ENCODE measurements at regions not wholly inside any gene's neighbourhood (a gene's known extent, or its start where the extent isn't known, plus 50 kb on each side); places are given as distances from the start of the nearest gene placed in this dataset.

DNA sequence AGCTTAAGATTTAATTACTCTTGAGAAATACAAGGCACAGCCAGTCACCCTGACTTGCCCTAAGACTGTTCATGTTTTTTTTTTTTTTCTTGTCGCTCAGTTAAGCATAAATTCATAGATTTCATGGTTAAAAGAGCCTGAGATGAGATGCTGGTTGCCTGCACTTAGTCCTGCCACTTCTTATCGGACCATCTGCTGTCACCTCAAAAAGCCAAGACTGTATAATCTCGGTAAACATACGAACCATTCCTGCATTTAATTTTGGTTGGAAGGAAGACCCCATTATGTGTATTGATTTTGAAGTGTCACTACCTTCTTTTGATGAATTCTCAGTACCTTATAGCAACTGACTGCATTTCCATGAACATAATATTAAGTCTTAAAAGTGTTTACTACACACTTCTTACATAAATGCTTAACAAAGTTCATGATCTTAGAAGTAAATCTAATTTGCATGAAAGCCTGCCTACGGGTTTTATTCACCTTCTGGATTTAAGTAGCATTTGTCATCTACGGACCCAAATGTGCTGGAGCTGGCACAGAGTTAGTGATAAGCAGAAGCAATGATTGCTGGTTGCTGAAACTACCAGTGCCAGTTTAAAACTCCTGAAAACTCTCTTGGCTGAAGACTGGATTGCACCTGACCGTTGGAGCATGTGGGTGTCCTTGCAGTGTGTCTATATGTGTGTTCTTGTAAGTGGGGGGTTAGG is 843.4 kb downstream of the TMEM182 start:
- no peak overlapping the region for H3K27ac ChIP-seq (ENCODE audit: low read depth, low read length)
- no peak overlapping the region for H3K4me3 ChIP-seq (ENCODE audit: low read length)
- H3K27me3 ChIP-seq (ENCODE audit: control insufficient read depth, insufficient read depth, low read length), result no peaks in the 10 kb centered on the region
- H3K36me3 ChIP-seq (ENCODE audit: control insufficient read depth, insufficient read depth, low read length), result no peaks in the 10 kb centered on the region
- no peak overlapping the region for H3K9ac ChIP-seq (ENCODE audit: low read length)
- no peaks in the 10 kb centered on the region for H3K4me1 ChIP-seq (ENCODE audit: control insufficient read depth, insufficient read depth, low read length)

GRCh38 chr2:103615611-103616105 is 853.8 kb downstream of the TMEM182 start:
- Histone ChIP-seq H3K27me3 (ENCODE audit: control insufficient read depth, insufficient read depth, low read length) (no peaks in the 10 kb centered on the region), H3K4me1 (ENCODE audit: control insufficient read depth, insufficient read depth, low read length) (no peaks in the 10 kb centered on the region), H3K36me3 (ENCODE audit: control insufficient read depth, insufficient read depth, low read length) (no peaks in the 10 kb centered on the region), H3K9ac (ENCODE audit: low read length) (no peak overlapping the region), H3K4me3 (ENCODE audit: low read length) (no peak overlapping the region), H3K27ac (ENCODE audit: low read depth, low read length) (no peak overlapping the region)

DNA sequence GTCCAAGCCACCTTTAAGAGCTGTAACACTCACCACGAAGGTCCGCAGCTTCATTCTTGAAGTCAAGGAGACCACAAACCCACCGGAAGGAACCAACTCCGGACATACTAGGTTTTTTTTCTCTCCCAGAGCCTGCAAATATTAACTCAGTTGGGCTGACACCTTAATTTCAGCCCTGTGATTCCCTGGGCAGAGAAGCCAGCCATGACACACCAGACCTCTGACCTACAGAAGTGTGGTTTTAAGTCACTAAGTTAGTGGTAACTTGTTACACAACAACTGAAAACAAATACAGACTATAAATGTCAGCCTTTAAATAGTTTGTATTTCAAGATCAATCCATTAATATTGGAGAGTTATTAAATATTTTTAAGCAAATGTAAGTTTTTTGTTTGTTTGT is 855.1 kb downstream of the TMEM182 start:
- Histone ChIP-seq H3K4me3 (ENCODE audit: low read length) (no peak overlapping the region), H3K36me3 (ENCODE audit: control insufficient read depth, insufficient read depth, low read length) (no peaks in the 10 kb centered on the region), H3K27me3 (ENCODE audit: control insufficient read depth, insufficient read depth, low read length) (no peaks in the 10 kb centered on the region), H3K4me1 (ENCODE audit: control insufficient read depth, insufficient read depth, low read length) (no peaks in the 10 kb centered on the region), H3K27ac (ENCODE audit: low read depth, low read length) (no peak overlapping the region), H3K9ac (ENCODE audit: low read length) (no peak overlapping the region)

DNA sequence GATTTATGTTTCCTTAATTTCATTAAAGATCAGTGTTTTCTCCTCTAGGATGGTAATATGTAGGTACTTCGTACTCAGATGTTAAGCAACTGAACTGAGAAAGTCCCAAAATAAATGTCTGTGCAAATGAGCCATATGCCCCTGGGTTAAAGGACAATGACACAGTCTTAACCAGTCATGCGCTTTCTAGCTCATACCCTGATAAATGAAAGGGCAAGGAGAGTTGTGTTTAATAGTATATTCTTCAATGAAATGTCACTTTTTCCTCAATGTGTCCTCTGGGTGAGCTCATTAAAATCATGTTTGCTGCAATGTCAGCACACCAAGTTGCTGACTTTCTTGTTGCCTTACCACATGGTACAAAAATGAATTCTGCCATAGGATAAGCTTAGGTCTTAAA is 856.3 kb downstream of the TMEM182 start:
- Histone ChIP-seq H3K4me1 (ENCODE audit: control insufficient read depth, insufficient read depth, low read length) (no peaks in the 10 kb centered on the region), H3K27ac (ENCODE audit: low read depth, low read length) (no peak overlapping the region), H3K9ac (ENCODE audit: low read length) (no peak overlapping the region), H3K27me3 (ENCODE audit: control insufficient read depth, insufficient read depth, low read length) (no peaks in the 10 kb centered on the region), H3K36me3 (ENCODE audit: control insufficient read depth, insufficient read depth, low read length) (no peaks in the 10 kb centered on the region), H3K4me3 (ENCODE audit: low read length) (no peak overlapping the region)

GRCh38 chr2:103627301-103627700 is 865.5 kb downstream of the TMEM182 start:
- Histone ChIP-seq H3K9ac (ENCODE audit: low read length) (no peak overlapping the region), H3K4me1 (ENCODE audit: control insufficient read depth, insufficient read depth, low read length) (no peaks in the 10 kb centered on the region), H3K27ac (ENCODE audit: low read depth, low read length) (no peak overlapping the region), H3K4me3 (ENCODE audit: low read length) (no peak overlapping the region), H3K27me3 (ENCODE audit: control insufficient read depth, insufficient read depth, low read length) (no peaks in the 10 kb centered on the region), H3K36me3 (ENCODE audit: control insufficient read depth, insufficient read depth, low read length) (no peaks in the 10 kb centered on the region)

- Histone ChIP-seq H3K27me3 (ENCODE audit: control insufficient read depth, insufficient read depth, low read length) (no peaks in the 10 kb centered on the region), H3K9ac (ENCODE audit: low read length) (no peak overlapping the region), H3K36me3 (ENCODE audit: control insufficient read depth, insufficient read depth, low read length) (no peaks in the 10 kb centered on the region), H3K27ac (ENCODE audit: low read depth, low read length) (no peak overlapping the region), H3K4me3 (ENCODE audit: low read length) (no peak overlapping the region), H3K4me1 (ENCODE audit: control insufficient read depth, insufficient read depth, low read length) (no peaks in the 10 kb centered on the region)
These were observed 877.1 kb downstream of the TMEM182 start for GRCh38 chr2:103638978-103639377.

DNA sequence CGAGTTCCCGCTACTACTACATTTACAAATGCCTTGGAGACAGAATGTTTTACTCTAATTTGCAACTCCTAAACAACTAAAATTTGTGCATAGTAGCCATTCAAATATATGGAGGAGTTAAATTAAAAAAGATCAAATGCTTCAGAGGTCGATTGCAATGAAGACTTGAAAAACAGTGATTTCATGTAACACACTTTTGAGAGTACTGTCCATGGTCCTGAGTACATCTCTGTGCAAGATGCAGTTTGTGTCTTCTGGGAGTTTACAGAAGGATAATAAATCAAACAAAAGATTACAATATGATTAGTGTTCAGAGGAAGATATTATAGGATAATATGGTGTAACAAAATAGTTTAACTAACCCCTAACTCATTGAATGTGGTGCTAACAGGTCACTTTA is 894.7 kb downstream of the TMEM182 start:
- Histone ChIP-seq H3K9ac (ENCODE audit: low read length) (no peak overlapping the region), H3K4me1 (ENCODE audit: control insufficient read depth, insufficient read depth, low read length) (no peaks in the 10 kb centered on the region), H3K4me3 (ENCODE audit: low read length) (no peak overlapping the region), H3K36me3 (ENCODE audit: control insufficient read depth, insufficient read depth, low read length) (no peaks in the 10 kb centered on the region), H3K27ac (ENCODE audit: low read depth, low read length) (no peak overlapping the region), H3K27me3 (ENCODE audit: control insufficient read depth, insufficient read depth, low read length) (no peaks in the 10 kb centered on the region)

GRCh38 chr2:103660519-103660918 is 898.7 kb downstream of the TMEM182 start:
- Histone ChIP-seq H3K4me1 (ENCODE audit: control insufficient read depth, insufficient read depth, low read length) (no peaks in the 10 kb centered on the region), H3K36me3 (ENCODE audit: control insufficient read depth, insufficient read depth, low read length) (no peaks in the 10 kb centered on the region)

GRCh38 chr2:103660947-103661346 is 899.1 kb downstream of the TMEM182 start:
- H3K4me3 ChIP-seq (ENCODE audit: low read length), result no peak overlapping the region
- H3K4me1 ChIP-seq (ENCODE audit: control insufficient read depth, insufficient read depth, low read length), result no peaks in the 10 kb centered on the region
- no peaks in the 10 kb centered on the region for H3K36me3 ChIP-seq (ENCODE audit: control insufficient read depth, insufficient read depth, low read length)
- H3K27ac ChIP-seq (ENCODE audit: low read depth, low read length), result no peak overlapping the region
- H3K27me3 ChIP-seq (ENCODE audit: control insufficient read depth, insufficient read depth, low read length), result no peaks in the 10 kb centered on the region
- H3K9ac ChIP-seq (ENCODE audit: low read length), result no peak overlapping the region

More at GRCh38 chr2:103660519-103660918, 898.7 kb downstream of the TMEM182 start:
- Histone ChIP-seq H3K4me3 (ENCODE audit: low read length) (no peak overlapping the region), H3K9ac (ENCODE audit: low read length) (no peak overlapping the region), H3K27ac (ENCODE audit: low read depth, low read length) (no peak overlapping the region), H3K27me3 (ENCODE audit: control insufficient read depth, insufficient read depth, low read length) (no peaks in the 10 kb centered on the region)

DNA sequence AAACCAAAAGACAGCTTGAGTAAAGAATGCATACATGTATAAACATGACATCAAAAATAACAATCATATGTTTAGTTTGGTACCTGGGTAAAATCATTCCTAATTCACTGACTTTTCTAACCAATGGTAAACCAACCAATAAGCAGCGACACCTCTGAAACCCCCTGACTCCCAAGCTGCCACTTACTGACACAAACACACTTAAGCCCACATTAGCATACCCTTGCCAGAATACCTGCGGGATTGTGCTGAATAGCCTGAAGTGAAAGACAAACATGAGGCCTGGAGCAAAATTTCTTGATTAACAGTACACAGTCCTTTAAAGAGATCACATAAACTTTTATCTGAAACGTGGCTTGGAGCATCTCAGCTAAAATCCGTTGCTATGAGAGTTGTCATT is 902.9 kb downstream of the TMEM182 start:
- Histone ChIP-seq H3K4me3 (ENCODE audit: low read length) (no peak overlapping the region), H3K9ac (ENCODE audit: low read length) (no peak overlapping the region), H3K27ac (ENCODE audit: low read depth, low read length) (no peak overlapping the region), H3K4me1 (ENCODE audit: control insufficient read depth, insufficient read depth, low read length) (no peaks in the 10 kb centered on the region), H3K27me3 (ENCODE audit: control insufficient read depth, insufficient read depth, low read length) (no peaks in the 10 kb centered on the region), H3K36me3 (ENCODE audit: control insufficient read depth, insufficient read depth, low read length) (no peaks in the 10 kb centered on the region)

DNA sequence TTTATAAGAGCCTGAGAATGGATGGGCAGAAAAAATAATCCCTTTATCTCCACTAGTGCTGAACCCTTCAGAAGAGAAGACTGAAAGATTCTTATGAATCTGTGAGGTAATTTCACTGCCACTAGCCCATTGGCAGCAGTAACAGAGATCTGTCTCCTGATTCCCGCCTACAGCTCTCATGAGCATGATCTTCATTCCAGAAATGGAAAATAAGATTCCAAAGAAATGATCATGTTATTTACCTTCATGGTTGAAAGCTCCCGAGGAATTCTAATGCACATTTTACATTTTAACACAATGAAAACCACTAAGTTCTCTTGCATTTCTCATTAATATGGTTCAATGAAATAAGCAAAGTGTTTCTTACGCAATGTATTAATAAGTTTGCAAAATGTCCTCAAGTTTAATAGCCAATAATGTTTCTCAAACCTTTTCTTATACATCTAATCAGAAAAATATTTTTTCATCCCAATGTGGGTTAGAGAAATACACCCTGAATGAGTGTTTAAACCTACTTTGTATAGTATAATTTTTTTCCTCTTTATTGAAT is 905.6 kb downstream of the TMEM182 start:
- Histone ChIP-seq H3K27ac (ENCODE audit: low read depth, low read length) (no peak overlapping the region), H3K36me3 (ENCODE audit: control insufficient read depth, insufficient read depth, low read length) (no peaks in the 10 kb centered on the region), H3K27me3 (ENCODE audit: control insufficient read depth, insufficient read depth, low read length) (no peaks in the 10 kb centered on the region), H3K4me1 (ENCODE audit: control insufficient read depth, insufficient read depth, low read length) (no peaks in the 10 kb centered on the region), H3K4me3 (ENCODE audit: low read length) (no peak overlapping the region), H3K9ac (ENCODE audit: low read length) (no peak overlapping the region)

- H3K4me3 ChIP-seq (ENCODE audit: low read length), result no peak overlapping the region
- H3K36me3 ChIP-seq (ENCODE audit: control insufficient read depth, insufficient read depth, low read length), result no peaks in the 10 kb centered on the region
- H3K27ac ChIP-seq (ENCODE audit: low read depth, low read length), result no peak overlapping the region
- no peak overlapping the region for H3K9ac ChIP-seq (ENCODE audit: low read length)
- H3K4me1 ChIP-seq (ENCODE audit: control insufficient read depth, insufficient read depth, low read length), result no peaks in the 10 kb centered on the region
- no peaks in the 10 kb centered on the region for H3K27me3 ChIP-seq (ENCODE audit: control insufficient read depth, insufficient read depth, low read length)
These were observed 907.7 kb downstream of the TMEM182 start for GRCh38 chr2:103669531-103669930.
